ENCODE measurements at regions not wholly inside any gene's neighbourhood (a gene's known extent, or its start where the extent isn't known, plus 50 kb on each side); places are given as distances from the start of the nearest gene placed in this dataset.

GRCh38 chr17:36722121-36722902, 120.9 kb downstream of the MRM1 start:
- DNase-seq, result peak; percentile 58
- TF ChIP-seq CTCF (IDR thresholded peaks at IDR 0.05; ENCODE audit: unreplicated experiment), result no peak
- CTCF ChIA-PET, result interaction anchor here (0.5 to 1.8 kb wide), 7 partner anchors 10 to 170 kb away, joined by 3 to 10 read pairs (median 3); no protein-coding TSS in a partner anchor
- peaks cover 97% of the 10 kb centered on the region for H3K27me3 Mint-ChIP-seq (ENCODE audit: unreplicated experiment)
- peak overlapping the region; percentile 7 for H3K4me3 Mint-ChIP-seq (ENCODE audit: low read depth, unreplicated experiment)
- H3K27ac Mint-ChIP-seq (ENCODE audit: unreplicated experiment), result no peak overlapping the region
- intact Hi-C loops (cut with micrococcal nuclease; ENCODE audit: unreplicated experiment), result no loop called here
- no peaks in the 10 kb centered on the region for H3K36me3 Mint-ChIP-seq (ENCODE audit: insufficient read depth, unreplicated experiment)
- no TSS peak for BruUV-seq (replicated peaks)
- H3K9me3 Mint-ChIP-seq (ENCODE audit: low read depth, unreplicated experiment), result no peaks in the 10 kb centered on the region
- H3K4me1 Mint-ChIP-seq (ENCODE audit: low read depth, unreplicated experiment), result no peaks in the 10 kb centered on the region

- Mint-ChIP-seq H3K4me3 (ENCODE audit: low read depth, unreplicated experiment) (peak overlapping the region; percentile 7), H3K4me1 (ENCODE audit: low read depth, unreplicated experiment) (no peaks in the 10 kb centered on the region), H3K9me3 (ENCODE audit: low read depth, unreplicated experiment) (no peaks in the 10 kb centered on the region), H3K36me3 (ENCODE audit: insufficient read depth, unreplicated experiment) (no peaks in the 10 kb centered on the region), H3K27me3 (ENCODE audit: unreplicated experiment) (peaks cover 97% of the 10 kb centered on the region), H3K27ac (ENCODE audit: unreplicated experiment) (no peak overlapping the region)
- intact Hi-C loops (cut with micrococcal nuclease; ENCODE audit: unreplicated experiment), result no loop called here
- no peak for DNase-seq
- CTCF ChIA-PET, result interaction anchor here (0.5 to 1.8 kb wide), 6 partner anchors 10 to 170 kb away, joined by 3 to 10 read pairs (median 3); partner anchors contain the start of gene MRM1
- no TSS peak for BruUV-seq (replicated peaks)
- no peak for TF ChIP-seq CTCF (IDR thresholded peaks at IDR 0.05; ENCODE audit: unreplicated experiment)
Measured at GRCh38 chr17:36722903-36723263, 121.5 kb downstream of the MRM1 start.

GRCh38 chr17:36723459-36724025, 122.2 kb downstream of the MRM1 start:
- Mint-ChIP-seq H3K27me3 (ENCODE audit: unreplicated experiment) (peaks cover 97% of the 10 kb centered on the region), H3K27ac (ENCODE audit: unreplicated experiment) (no peak overlapping the region), H3K4me1 (ENCODE audit: low read depth, unreplicated experiment) (no peaks in the 10 kb centered on the region), H3K4me3 (ENCODE audit: low read depth, unreplicated experiment) (no peak overlapping the region), H3K9me3 (ENCODE audit: low read depth, unreplicated experiment) (no peaks in the 10 kb centered on the region), H3K36me3 (ENCODE audit: insufficient read depth, unreplicated experiment) (no peaks in the 10 kb centered on the region)
- no peak for TF ChIP-seq CTCF (IDR thresholded peaks at IDR 0.05; ENCODE audit: unreplicated experiment)
- DNase-seq, result no peak
- BruUV-seq (replicated peaks), result no TSS peak
- intact Hi-C loops (cut with micrococcal nuclease; ENCODE audit: unreplicated experiment), result no loop called here
- CTCF ChIA-PET, result interaction anchor here (0.8 to 1.8 kb wide), 3 partner anchors 11 to 122 kb away, joined by 3 to 4 read pairs (median 3); partner anchors contain the start of gene MRM1

GRCh38 chr17:36726199-36726598, 124.8 kb downstream of the MRM1 start:
- intact Hi-C loops (cut with micrococcal nuclease; ENCODE audit: unreplicated experiment), result no loop called here
- BruUV-seq (replicated peaks), result no TSS peak

More at GRCh38 chr17:36726199-36726598, 124.8 kb downstream of the MRM1 start:
- Mint-ChIP-seq H3K4me1 (ENCODE audit: low read depth, unreplicated experiment) (no peaks in the 10 kb centered on the region), H3K36me3 (ENCODE audit: insufficient read depth, unreplicated experiment) (no peaks in the 10 kb centered on the region), H3K27me3 (ENCODE audit: unreplicated experiment) (peaks cover 100% of the 10 kb centered on the region), H3K9me3 (ENCODE audit: low read depth, unreplicated experiment) (no peaks in the 10 kb centered on the region), H3K4me3 (ENCODE audit: low read depth, unreplicated experiment) (no peak overlapping the region), H3K27ac (ENCODE audit: unreplicated experiment) (no peak overlapping the region)
- CTCF ChIA-PET, result interaction anchor here (1.0 to 1.2 kb wide), 5 partner anchors 17 to 125 kb away, joined by 3 to 7 read pairs (median 3); partner anchors contain the start of gene MRM1
- no peak for TF ChIP-seq CTCF (IDR thresholded peaks at IDR 0.05; ENCODE audit: unreplicated experiment)
- DNase-seq, result no peak

Measured in Calu3 (cell line).